ENCODE measurements at regions not wholly inside any gene's neighbourhood (a gene's known extent, or its start where the extent isn't known, plus 50 kb on each side); places are given as distances from the start of the nearest gene placed in this dataset.

DNA sequence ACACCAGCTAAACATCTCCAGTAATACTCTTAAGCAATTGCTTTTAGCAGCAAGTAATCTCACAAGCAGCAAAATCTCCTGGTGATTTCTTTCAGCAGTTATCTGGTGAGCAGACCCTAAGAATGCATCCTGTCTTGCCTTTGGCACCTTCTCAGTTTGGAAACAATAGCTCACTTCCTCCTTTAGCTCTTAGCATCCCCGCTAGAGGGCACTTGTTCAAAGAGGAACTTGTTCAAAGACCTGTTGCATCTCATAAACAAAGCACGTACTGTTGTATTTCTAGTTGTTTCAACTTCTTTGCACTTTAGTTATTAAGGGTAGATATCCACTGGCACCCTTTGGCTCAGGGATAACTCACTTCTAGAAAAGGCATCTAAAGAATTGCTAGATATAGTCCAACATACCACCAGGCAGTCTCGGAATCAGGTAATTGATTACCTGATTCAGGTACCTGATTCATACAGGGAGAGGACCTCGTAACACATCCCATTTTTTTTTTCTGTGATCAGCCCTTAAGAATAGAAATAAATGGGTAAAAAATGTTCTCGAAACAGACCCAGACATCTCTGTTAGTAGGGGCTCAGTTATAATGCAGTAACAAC, 81.9 kb upstream of the QRFPR start:
- TF ChIP-seq, protein P1, sequence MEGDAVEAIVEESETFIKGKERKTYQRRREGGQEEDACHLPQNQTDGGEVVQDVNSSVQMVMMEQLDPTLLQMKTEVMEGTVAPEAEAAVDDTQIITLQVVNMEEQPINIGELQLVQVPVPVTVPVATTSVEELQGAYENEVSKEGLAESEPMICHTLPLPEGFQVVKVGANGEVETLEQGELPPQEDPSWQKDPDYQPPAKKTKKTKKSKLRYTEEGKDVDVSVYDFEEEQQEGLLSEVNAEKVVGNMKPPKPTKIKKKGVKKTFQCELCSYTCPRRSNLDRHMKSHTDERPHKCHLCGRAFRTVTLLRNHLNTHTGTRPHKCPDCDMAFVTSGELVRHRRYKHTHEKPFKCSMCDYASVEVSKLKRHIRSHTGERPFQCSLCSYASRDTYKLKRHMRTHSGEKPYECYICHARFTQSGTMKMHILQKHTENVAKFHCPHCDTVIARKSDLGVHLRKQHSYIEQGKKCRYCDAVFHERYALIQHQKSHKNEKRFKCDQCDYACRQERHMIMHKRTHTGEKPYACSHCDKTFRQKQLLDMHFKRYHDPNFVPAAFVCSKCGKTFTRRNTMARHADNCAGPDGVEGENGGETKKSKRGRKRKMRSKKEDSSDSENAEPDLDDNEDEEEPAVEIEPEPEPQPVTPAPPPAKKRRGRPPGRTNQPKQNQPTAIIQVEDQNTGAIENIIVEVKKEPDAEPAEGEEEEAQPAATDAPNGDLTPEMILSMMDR (conservative IDR thresholded peaks at IDR 0.05; ENCODE audit: low read depth in 2 of 2), result peak; percentile 80 to 83
- no peak for TF ChIP-seq EZH2 (IDR thresholded peaks at IDR 0.05; ENCODE audit: low read depth, unreplicated experiment)
- no peak for TF ChIP-seq POLR2AphosphoS5 (IDR thresholded peaks at IDR 0.05; ENCODE audit: low read depth)
- TF ChIP-seq CREB1 (CRISPR knock-in tag; IDR thresholded peaks at IDR 0.05; ENCODE audit: low read depth), result no peak
- TF ChIP-seq ETS1 (IDR thresholded peaks at IDR 0.05), result no peak
- TF ChIP-seq JUNB (IDR thresholded peaks at IDR 0.05; ENCODE audit: unreplicated experiment), result no peak

All from GM23338 (cell line).